ENCODE measurements at regions not wholly inside any gene's neighbourhood (a gene's known extent, or its start where the extent isn't known, plus 50 kb on each side); places are given as distances from the start of the nearest gene placed in this dataset.

GRCh38 chr18:7369006-7369405, 138.1 kb downstream of the LRRC30 start:
- TF ChIP-seq CTCF (optimal IDR thresholded peaks at IDR 0.05 in 1 of 3, IDR thresholded peaks at IDR 0.05 in 1 of 3, conservative IDR thresholded peaks at IDR 0.05 in 1 of 3; ENCODE audit: extremely low read depth in 1 of 3, insufficient read depth in 2 of 3, low read length in 3 of 3), result no peak
- no peak for TF ChIP-seq EZH2 (IDR thresholded peaks at IDR 0.05; ENCODE audit: low read length)

Data from keratinocyte (primary cell).